HG02678 (cell line): ENCODE measurements at regions not wholly inside any gene's neighbourhood (a gene's known extent, or its start where the extent isn't known, plus 50 kb on each side); places are given as distances from the start of the nearest gene placed in this dataset.

ENCODE experiments used
- ATAC-seq: cut with Tn5 transposase; IDR thresholded peaks from one replicate; pipeline ENCODE4 v1.9.1; 2021; ENCODE audit warnings: mild to moderate bottlenecking, moderate library complexity; ENCODE audit not compliant: unreplicated experiment

DNA sequence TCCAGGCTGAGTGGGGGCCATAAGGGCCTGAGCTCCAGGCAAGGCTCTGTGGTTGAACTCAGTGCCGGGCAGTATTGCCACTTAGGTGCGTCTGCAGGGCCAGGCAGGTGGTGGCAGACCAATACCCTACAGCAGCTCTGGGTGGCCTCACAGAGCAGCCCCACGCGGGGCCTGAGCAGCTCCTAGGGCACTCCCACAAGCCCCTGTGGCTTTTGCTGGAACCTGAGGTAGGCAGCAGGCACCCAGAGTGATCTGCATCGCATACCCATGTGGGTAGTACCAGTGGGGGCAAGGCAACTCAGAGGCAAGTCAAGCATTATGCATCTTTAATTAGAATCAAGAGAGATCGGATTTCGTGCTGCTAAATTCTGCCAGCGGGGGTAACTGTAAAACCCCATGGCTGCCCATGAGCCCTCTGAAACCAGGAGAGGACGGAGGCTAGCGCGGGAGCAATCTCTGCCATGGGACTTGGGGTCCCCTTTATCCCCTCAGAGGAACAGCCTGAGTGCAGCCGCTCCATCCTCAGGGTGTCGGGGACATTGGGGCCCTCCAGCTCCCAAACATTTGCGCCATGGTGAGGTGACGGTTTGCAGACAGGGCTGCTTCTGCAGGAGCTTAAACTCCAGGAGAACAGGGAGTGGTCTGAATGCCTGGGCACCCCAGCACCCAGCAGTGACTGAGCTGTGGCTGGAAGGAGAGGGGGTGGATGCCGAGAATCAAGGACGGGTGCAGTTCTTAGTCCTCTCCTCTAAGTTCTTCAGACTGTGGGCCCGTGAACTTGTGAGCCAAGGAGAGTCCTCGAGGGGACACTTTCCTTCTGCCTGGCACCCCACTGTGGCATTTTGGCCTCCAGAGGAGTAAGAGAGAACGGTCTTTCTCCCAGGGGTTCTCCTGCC, 62.4 kb upstream of the PCSK6 start:
- ATAC-seq = no peak

DNA sequence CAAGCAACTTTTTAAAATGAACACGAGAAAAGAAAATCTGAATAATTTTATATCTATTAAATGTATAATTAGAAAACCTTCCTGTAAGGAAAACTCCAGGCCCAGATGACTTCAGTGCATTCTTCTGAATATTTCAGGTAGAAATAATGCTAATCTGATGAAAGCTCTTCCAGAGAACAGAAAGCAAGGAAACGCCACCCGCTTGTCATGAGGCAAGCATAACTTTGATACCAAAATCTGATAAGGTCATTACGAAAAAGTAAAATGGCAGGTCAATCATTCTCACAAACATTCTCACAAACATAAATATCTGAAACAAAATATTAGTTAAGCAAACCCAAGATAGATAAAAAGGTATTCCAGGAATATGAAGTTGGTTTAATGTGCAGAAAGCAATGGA, 60.6 kb upstream of the PCSK6 start:
- ATAC-seq = no peak

- no peak for ATAC-seq
Measured at GRCh38 chr15:101549647-101550046, 60.1 kb upstream of the PCSK6 start.

- ATAC-seq = no peak
Measured at GRCh38 chr15:101547737-101548136, 58.2 kb upstream of the PCSK6 start.

- ATAC-seq = no peak
Measured at GRCh38 chr15:101545548-101546505, 56.3 kb upstream of the PCSK6 start.

DNA sequence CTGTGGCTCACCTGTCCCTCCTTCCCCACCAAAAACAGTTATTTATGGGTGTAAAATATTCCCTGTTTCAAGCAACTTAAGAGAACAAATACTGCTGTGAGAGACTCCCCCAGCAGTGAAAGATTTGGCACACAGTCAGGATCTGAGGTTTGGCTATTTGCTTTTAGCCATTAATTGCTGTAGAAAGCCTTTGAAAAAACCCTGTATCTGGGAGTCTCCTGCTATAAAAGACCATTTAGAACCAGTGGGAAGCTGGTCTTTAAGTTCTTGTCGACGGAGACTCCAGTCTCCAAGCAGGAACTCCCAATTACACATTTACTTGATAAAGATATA, 55.1 kb upstream of the PCSK6 start:
- no peak for ATAC-seq

- no peak for ATAC-seq
Measured at GRCh38 chr15:101543926-101544612, 54.6 kb upstream of the PCSK6 start.

DNA sequence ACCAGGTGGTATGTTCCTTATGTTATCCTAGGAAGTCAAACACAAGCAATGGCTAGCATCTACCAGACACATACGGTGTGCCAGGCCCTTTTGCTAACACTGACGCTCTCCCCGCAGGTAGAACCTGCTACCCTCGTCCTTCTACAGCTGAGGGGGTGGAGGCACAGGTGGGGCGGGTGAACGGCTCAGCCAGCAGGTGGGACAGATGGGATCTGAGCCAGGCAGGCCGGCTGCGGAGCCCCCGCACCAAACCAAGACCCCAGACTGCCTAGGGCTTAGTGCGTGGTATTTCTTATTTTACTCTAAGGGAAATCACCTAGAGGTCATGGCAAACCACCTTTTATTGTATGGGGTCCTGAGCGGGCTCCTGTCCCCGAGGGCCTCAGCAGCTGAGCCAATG, 53.9 kb upstream of the PCSK6 start:
- no peak for ATAC-seq

DNA sequence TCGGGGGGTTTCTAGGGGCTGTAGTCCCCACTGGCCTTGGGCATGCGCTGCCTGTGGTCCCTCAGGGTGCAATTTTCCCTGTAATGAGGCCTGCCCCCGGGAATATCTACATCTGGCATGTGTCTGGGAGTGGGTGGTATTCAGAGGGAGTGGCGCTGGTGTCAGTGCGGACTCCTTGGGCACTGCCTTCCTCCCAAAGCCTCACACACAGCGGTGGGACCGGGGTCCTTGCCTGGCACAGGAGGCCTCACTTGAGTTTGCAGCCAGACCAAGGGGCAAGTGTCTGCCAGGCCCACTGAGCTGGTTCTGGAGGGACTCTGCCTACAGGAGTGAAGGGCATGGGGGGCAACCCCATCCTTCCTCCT, 53.5 kb upstream of the PCSK6 start:
- no peak for ATAC-seq

DNA sequence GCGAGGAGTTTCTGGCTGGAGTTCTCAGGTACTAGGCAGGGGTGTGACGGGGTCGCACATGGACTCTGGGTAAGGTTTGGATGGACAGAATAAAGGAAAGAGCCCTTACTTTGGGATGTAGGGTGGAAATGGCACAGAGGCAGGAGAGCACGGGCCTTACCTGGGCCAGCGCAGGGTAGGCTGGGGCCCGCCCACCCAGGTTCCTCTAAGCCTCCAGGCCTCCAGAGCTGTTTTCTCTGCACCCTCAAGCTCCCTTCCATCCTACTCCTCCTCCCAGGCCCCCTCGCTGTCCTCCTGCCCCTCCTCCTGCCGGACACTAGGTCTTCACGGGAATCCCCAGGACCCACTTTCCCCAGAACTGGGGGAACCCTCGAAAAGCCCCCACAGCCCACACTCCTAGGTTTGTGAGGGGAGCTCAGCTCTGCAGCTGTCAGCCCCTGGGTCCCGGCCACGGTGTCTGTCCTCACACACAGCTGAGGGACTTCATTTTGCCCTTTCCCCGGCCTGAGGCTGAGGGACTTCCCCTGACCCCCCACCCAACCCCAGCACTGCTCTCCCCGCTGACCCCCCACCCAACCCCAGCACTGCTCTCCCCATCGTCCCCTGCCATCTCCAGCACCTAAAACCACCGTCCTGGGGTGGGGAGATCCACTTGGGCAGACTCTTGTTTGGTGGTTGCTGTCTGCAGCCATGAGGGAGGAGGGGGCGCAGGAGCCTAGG, 53.0 kb upstream of the PCSK6 start:
- no peak for ATAC-seq

DNA sequence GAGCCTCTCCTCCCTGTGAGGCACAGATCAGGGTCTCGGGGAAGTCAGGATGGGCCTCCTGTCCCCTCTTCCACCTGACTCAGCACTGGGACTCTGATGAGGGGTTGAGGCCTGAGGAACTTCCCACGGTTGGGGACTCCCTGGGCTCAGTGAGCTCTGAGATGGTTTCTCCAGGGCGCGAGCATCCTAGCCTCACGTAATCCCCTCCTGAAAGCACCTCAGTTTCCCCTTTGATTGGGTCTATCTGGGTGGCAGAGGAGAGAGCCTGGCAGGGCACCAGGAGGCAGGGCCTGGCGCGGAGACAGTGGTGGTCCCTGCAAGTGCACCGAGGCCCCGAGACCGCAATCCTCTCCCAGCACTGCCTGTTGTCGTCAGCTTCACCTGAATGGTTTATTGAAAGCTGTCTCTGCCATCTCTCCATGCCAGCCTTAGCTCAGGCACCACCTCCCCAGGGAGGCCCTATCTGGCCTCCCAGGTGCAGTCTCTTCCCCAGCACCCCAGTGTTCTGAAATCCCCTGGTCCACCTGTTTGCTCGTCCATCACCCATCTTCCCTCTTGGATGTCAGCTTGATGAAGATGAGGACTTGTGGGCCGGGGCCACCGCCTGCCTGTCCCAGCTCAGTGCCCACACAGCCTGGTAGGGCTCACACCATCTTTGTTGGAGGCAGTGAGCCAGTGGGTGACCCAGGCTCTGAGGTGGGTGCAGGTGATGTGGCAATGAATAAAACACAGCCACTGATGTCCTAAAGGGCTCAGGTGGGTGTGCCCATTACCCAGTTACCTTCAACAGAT, 52.2 kb upstream of the PCSK6 start:
- no peak for ATAC-seq

DNA sequence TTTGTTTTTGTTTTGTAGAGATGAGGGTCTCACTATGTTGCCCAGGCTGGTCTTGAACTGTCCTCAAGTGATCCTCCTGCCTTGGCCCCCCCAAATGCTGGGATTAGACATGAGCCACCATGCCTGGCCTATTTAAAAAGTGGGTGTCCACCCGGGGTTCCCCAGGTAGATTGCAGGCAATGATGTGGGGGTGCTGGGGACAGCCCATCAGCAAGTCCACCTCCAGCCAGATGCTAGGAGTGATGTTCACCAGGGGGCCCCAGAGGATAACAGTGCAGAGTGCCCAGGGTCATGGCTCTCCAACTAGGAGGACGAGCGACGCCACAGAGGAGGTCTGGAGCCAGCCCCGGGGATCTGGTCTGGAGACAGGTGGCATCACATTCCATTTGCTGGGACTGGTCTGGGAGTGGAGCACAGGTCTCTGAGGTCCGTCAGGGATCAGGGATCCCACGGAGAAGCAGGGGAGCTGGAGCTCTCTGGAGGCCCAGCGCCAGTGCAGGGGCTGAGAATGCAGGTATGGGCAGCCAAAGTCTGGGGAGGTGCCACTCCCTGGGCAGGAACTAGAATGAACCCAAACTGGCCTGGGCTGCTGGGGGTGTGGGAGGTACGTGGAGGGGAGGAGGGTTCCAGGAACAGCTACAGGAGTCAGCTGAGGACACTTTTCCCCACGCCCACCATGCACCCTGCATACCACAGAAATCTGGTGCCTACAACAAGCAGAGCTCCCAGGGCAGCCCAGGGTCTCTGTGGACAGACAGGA, 51.2 kb upstream of the PCSK6 start:
- no peak for ATAC-seq

- ATAC-seq = no peak
Measured at GRCh38 chr15:101539930-101540329, 50.4 kb upstream of the PCSK6 start.

DNA sequence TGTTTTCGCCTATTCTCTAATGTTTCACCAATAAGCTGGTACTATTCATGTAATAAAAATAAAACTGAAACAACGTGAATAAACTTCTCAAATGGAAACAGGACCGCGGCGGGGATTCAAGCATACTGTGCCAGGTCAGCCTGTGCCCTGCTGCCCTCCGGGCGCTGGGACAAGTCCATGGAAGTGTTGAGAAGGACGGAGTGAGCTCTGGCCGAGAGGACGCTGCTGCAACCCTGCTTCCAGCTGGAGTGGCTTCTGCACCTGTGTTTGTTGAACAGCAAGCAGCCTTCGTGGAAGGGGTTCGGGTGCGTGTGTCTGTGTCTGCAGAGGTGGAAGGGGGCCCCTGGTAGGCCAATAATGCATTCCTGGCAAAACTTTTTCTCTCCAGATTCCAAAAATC, 50.0 kb upstream of the PCSK6 start:
- no peak for ATAC-seq
